ACHN (cell line): ENCODE measurements at regions not wholly inside any gene's neighbourhood (a gene's known extent, or its start where the extent isn't known, plus 50 kb on each side); places are given as distances from the start of the nearest gene placed in this dataset.

ENCODE experiments used
- DNase-seq: peaks from one replicate; pipeline ENCODE4 v3.0.0-alpha.2; 2015
- in situ Hi-C: cut with HindIII; loops from 2 replicates; pipeline ENCODE4 v1.10.0; 2017; ENCODE audit warnings: low sequenced_read_pairs, low pct_ligation_motif_present, low pct_unique_long_range_greater_than_20kb

DNA sequence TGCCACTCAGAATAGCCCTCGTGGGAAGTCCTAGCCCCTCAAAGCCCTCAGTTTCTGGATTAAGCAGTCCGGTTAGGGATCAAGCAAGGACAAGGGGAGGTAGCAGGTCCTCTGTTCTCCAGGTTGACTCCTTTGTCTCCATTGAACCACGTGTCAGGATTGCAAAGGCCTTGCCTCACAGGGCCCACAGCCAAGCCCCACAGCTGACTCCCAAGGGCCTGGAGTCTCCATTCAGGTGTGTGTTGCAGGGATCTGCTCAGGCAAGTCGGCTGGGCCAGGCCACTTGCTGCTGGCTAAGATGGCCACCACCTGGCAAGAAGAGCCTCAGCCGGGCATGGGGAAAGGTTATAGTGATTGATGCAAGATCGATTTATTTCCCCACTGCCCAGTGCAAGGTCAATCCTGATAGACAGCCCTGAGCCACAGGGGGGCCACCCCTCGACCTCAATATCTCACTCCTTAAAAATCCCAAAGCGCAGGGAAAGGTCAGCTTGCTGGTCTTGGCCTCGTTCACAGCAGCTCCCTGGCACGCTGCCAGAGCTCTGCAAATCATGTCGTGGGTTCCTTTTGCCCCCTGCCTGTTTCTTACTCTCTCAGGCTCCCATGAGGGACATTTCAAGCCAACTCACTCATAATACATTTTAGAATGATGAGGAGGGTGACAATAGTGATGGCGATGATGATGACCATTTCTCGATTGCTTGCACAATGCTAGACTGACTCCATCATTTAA is 75.9 kb downstream of the EDN3 start:
- in situ Hi-C loops = no loop called here
- no peak for DNase-seq

DNA sequence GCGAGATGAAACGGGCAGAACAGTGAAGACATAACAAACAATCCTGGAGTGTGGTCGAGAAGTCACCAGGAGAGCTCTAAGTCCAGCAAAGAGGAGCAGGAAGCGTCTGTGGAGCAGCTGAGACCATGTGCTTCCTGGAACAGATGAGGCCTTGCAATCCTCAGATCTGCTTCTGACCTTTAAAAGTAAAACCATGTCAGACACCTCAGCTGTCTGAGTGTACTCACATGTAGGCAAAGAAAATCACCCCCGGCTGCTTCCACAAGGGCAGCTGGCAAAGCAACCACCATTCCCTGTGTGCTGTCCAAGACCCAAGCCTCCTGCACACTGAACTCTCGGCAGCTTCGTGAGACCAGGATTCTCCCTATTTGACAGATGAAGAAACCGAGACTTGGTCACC is 76.6 kb downstream of the EDN3 start:
- no peak for DNase-seq
- in situ Hi-C loops = no loop called here

DNA sequence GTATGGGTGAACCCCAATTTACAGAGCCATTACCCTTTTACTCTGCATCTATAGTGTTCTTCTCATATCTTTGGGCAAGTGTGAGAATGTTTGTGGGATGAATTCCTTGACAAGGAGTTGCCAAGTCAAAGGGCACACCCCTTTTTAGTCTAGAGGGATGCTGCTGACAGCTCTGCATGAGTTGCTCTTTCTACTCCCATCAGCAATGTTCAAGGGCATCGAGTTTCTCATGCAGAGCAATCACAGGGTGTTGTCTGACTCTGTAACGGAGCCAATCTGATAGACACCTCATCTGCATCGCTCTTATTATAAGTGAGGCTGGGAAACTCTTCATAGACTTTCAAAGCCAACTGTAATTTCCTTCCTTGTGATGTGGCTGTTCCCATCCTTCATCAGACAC is 77.4 kb downstream of the EDN3 start:
- in situ Hi-C loops = no loop called here
- DNase-seq = no peak

DNA sequence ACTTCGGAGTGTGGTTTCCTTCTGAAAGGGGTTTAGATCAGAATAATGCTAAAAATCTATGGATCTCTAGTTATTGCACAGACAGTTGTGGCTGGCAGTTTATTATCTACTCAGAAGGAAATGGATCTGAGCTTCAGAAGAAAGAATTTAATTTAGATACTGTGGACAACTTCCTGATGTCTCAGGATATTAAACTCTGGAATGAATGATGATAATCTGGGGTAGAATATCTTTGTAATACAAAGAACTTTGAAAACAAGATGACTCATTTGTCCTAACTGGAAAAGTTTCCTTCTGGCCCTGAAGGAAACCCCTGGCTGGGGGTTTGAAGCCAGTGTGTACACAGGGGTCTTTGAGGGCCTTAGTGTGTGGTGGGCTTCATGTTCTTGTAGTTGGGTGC is 78.0 kb downstream of the EDN3 start:
- in situ Hi-C loops = no loop called here
- DNase-seq = no peak

DNA sequence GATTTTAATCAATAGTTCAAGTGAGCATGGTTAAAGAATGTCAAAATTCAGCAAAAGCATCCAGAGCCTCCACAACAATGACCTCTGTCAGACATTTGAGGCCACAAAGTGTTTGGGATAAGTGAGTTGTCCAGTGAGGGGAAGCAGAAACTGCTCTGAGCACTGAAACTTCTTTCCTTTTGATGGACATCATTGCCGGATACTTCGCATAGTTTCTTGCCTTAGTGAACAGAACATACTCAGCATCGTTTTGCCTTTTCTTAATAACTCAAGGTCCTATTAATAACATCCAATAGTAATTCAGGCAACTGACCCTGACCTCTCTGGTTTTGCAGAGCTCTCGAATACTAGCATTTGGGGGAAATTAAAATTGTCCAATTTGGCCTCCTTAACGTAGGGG is 78.6 kb downstream of the EDN3 start:
- DNase-seq = no peak
- in situ Hi-C loops = no loop called here

DNA sequence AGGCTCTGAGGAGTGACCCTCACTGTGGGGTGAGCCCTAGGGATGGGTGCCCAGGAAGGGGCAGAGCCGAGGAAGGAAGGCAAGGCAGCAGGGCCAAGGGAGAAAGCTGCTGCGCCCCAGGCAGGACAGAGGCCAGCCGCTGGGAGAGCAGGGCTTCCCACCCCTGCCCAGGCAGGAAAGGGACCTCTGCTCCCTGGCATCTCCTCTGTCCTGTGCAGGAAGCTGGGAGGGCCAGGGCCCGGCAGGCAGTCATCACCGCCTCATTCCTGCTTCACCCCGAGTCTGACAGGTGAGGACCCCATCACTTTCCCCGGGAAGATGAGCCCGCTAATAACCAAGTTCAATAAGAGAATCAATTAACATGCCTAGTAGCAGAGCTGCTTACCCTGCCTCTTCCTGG is 81.3 kb downstream of the EDN3 start:
- DNase-seq = no peak
- in situ Hi-C loops = no loop called here

DNA sequence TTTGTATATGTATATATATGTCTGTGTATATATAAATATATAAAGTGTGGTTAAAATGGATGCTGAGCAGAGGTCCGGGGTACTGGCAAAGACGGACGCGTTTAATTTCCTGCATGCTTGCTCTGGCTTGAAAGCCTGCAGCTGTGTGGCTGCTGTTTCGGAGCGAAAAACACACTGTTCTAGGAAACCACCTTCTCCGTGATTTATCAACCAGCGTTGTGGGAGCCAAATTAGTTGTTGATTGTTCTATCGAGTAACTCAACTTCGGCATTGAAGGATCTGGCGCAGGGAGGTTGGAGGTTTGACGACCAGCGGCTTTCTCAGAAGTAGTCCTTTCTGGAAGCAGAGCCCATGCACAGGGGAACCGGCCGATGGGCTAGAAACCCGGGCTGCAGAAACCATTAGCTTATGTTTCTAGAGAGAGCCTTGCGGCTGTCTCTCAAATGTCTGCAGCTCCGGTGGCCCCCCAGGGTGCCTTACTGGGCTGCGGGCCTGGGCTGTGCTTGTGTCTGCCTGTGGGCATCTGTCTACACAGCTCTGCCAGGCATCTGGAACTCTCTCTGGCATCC is 81.8 kb downstream of the EDN3 start:
- in situ Hi-C loops = no loop called here
- DNase-seq = no peak

DNA sequence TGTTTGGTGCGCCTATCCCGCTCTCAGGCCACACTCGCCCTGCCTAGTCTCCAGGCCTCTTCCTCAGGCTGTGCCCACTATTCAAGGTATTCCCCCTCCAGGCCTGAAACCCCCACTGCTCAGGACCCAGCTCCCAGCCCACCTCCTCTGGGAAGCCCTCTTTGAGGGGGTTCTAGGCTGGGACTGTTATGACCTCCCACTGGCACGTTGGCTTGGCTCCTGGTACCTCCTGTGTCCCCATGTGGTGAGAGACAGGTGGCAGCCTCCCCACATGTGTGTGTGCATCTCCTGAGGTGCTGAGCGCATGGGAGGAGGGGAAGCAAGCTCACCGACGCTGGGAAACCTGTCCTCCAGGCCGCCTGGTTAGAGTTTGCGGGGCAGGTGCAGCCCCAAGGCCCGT is 82.5 kb downstream of the EDN3 start:
- in situ Hi-C loops = no loop called here
- DNase-seq = no peak

DNA sequence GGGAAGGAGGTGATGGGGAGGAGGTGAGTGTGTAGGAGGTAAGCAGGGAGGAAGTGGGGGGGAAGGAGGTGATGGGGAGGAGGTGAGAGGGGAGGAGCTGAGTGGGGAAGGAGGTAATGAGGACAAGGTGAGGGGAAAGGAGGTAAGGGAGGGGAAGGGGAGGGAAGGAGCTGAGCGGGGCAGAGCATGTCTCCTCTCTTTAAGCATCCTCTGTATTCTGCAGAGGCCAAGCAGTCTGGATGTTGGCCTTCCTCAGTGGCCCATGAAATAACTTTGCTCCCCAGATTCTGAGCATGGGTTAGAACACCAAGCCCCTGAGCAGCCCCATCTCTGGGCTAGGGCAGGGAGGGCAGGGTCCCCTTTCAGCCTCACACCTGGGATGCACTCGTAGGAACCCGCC is 84.6 kb downstream of the EDN3 start:
- DNase-seq = no peak
- in situ Hi-C loops = no loop called here

DNA sequence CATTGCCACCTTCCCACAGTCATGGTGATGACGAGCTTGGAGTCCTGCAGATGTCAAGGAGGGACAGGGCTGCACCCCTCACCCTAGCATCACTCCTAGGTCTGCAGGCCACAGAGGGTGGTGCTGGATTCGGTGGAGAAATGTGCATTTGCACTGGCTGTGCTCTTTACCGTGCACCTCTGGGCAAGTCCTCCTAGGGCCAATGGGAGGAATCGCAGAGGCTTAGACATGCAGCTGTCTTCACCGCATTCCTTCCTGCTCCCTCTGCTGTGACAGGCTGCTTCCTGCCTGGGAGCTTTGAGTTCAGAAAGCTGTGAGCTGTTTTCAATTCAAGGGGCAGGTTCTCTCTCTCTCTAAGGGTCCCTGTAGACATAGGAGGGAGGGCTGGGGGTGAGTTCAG is 85.1 kb downstream of the EDN3 start:
- in situ Hi-C loops = no loop called here
- DNase-seq = no peak

DNA sequence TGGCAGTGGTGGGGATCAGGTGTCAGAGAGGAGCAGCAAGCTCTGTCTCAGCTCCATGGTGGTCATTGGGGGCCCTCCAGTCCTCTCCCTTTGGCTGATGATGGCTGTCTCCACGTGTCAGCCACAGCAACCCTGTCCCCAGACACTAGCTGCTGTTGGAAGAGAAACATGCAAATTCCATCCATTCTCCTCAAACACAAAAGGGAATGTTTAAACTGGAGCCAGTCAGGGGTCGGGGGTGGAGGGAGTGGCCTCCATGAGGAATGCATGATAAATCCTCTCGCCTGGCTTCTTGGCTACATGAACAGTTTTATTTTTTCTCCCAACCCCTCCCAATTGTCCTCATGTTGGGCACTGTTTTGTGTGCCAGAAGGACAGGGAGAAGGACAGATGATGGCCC is 86.4 kb downstream of the EDN3 start:
- no peak for DNase-seq
- in situ Hi-C loops = no loop called here

DNA sequence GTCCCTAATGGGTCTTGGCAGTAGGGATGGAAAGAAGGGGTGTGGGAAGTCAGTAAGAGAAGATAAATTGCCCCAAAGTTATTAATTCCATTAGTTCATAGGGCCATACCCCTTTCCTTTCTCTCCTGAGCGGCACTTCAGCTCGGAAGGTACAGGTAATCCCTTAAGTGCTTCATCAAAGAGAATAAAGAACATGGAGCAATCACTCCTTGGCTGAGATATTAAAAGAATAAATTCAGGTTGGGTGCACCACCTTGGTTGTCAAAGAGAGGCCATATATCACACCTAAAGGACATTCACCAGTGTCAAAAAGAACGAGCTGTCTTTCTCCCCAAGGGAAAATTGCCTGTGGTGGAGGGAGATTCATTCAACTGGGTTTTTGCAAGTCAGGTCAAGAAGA is 87.5 kb downstream of the EDN3 start:
- in situ Hi-C loops = no loop called here
- no peak for DNase-seq

DNA sequence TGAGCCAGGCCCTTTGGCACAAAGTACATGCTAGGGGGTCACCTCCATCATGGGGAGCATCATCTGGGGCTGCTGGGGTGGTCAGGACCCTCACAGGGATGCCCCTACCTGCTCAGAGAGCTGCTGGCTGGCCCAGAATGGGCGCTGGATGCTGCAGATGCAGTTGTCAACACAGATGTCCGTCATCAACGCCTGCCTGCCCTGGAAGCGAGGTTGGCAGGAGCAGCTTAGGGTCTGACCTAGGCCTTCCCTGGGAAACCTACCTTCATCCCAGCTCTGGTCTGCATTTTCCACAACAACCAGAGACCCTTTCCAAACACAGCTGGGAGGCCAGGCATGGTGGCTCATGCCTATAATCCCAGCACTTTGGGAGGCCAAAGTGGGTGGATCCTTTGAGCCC is 88.0 kb downstream of the EDN3 start:
- in situ Hi-C loops = no loop called here
- no peak for DNase-seq

DNA sequence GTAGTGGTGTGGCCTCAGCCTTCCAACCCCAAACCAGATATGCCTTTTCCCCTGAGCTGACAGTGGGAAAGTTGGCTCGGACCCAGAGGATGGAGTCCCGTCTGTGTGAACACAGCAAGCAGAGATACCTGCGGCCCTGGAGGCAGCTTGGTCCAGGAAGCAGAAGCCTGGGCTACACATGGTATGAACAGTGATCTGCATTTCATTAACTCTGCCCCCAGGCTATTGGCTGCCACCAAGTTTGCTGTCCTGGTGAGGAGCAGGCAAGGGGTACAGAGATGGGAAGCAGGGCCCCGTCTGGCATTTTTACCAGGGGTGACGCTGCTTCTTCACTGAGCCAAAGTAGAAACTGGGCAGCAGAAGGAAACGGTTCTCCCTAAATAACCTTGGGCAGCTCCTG is 90.0 kb downstream of the EDN3 start:
- in situ Hi-C loops = no loop called here
- no peak for DNase-seq

DNA sequence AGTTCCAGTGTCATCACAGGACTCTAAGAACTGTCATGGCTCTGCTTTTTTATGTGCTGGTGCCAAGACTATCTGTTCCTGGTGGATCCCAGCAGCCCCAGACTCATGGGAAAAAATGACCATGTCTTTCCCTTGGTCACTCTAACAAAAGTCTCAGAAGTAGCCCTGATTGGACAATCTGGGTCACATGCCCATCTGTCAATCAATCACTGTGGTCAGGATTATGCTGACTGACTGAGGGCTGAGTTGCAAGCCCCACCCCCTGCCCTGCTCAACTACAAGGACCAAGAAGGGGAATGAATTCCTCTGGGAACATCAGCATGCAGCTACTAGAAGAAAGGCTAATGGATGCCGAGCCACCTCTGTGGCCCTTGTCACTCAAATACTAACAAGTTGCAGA is 91.6 kb downstream of the EDN3 start:
- DNase-seq = no peak
- in situ Hi-C loops = no loop called here

DNA sequence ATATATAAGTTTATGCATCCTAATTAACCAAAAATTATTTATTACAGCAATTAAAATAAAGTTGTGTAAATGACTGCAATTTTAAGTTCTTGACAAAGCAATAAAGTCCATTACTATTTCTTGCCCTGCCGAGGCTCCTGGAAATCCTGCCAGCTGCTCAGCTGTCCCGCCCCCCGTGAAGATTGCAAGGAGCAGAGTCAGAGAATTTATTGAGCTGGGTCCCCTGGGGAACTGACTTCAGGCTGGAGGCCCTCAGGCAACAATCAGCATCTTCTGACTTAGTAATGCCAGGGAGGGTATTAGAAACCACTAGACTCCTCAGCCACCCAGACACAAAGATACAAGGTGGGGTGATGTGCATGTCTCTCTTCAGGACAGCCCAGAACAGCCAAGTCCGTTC is 92.3 kb downstream of the EDN3 start:
- no peak for DNase-seq
- in situ Hi-C loops = no loop called here

DNA sequence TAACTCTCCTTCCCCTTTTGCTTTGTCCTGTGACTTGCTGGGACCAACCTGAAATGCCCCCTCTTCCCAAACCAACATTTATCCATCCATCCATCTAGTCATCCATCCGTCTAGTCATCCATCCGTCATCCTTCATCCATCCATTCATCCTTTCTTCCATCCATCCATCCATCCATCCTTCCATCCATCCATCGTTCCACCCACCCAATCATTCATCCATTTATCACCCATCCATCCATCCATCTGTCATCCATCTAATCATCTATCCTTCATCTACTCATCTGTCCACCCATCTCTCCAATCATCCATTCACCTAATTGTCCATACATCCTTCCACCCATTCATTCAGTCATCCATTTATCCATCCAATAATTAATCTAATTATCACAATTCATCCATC is 92.7 kb downstream of the EDN3 start:
- in situ Hi-C loops = no loop called here
- DNase-seq = no peak

DNA sequence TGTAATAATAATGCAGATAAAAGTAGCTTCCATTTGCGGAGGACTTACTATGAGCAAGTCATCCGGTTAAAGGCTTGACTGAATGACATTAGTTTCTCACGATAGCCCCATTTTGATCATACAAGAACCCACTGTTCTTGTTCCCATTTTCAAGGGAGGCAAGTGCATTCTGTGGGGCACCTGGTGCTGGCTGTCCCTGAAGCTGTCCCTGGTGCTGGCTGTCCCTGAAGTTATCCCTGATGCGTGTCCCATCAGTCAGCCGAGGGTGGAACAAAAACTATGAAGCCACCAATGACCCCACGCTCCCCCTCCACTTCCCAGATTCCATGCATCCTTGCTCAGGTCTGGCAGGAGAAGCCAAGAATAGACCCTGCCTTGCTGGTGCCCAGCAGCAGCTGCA is 95.3 kb downstream of the EDN3 start:
- no peak for DNase-seq
- in situ Hi-C loops = no loop called here

DNA sequence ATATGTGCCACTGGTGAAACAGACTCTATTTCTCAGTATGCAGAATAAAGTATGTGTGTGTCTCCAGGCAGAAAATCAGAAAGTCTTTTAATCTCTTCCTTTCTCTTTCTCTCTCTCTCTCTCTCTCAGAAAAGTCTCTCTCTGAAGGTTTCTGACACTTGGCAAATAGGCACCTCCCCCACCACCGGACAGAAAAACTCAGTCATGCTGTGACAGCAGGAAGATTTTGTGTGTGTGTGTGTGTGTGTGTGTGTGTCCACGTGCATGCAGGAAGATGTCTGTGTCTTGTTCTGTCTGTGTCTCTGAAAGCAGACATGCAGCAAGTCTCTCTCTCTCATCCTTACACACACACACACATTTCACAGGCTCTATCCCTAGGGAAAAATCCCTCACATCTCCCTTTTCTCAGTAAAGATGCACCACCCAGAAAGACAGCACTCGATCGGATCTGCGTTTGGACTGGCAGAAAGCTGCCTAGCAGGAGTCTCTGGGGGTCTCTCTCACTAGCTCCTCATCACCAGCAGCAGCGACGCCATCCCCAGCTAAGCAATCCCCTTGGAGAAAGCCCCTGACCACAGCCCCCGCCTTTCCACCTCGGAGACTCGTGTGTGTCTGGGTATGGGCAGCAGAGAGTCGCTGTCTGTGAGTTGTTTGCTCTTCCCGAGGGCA is 98.3 kb downstream of the EDN3 start:
- in situ Hi-C loops = no loop called here
- DNase-seq = no peak

DNA sequence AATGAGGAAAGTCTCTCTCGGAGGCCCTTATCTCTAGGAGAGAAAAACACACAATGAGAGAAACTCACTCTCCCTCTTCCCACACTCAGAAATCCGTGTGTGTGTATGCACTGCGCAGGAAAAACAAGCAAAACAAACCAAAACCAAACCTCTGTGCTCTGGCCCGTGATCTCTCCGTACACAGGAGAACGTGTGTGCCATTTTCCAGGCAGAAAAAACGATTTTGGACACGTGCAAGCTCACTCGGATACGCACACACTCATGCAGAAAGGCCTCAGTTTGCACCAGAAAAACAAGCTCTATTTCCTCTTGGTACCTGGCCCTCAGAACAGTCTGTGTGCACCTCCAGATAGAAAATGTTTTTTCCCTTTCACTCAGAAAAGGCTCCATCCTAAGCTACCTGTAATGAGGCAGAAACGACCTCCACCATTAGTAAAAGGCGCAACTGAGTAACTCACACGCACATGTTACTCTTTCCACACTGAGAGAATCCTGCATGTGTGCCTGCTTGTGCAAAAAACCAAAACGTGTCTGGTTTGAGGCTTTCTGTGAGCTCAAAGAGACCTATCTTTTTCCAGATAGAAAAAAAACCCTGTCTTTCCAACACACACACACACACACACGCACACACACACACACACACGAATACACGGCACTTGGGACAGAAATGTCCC is 99.2 kb downstream of the EDN3 start:
- in situ Hi-C loops = no loop called here
- DNase-seq = no peak
